Peyer's patch (tissue), 4 donors: ENCODE measurements at regions not wholly inside any gene's neighbourhood (a gene's known extent, or its start where the extent isn't known, plus 50 kb on each side); places are given as distances from the start of the nearest gene placed in this dataset.

Experiments used
- DNase-seq, 3 donors: peaks; one replicate each; pipeline ENCODE4 v3.0.0-alpha.2; 2017 to 2019
- H3K27ac ChIP-seq, 4 donors: fragments of 200-600 bp; sonication (generic); one replicate each; pipeline ENCODE4 v1.5.1; 2016 to 2019
- H3K27me3 ChIP-seq, 2 donors: fragments of 200-600 bp; sonication (generic); one replicate each; pipeline ENCODE4 v1.5.1; 2019
- H3K36me3 ChIP-seq, 3 donors: fragments of 200-600 bp; sonication (generic); one replicate each; pipeline ENCODE4 v1.5.1; 2016 to 2019
- H3K4me1 ChIP-seq, 4 donors: fragments of 200-600 bp; sonication (generic); one replicate each; pipeline ENCODE4 v1.5.1; 2016 to 2019
- H3K4me3 ChIP-seq, 4 donors: fragments of 200-600 bp; sonication (generic); 1 replicate in 3 of 4; 2 replicates in 1 of 4; pipeline ENCODE4 v1.5.1; 2016 to 2019; ENCODE audit warnings: mild to moderate bottlenecking in 1 of 4
- H3K9me3 ChIP-seq, 4 donors: fragments of 200-600 bp; sonication (generic); one replicate each; pipeline ENCODE4 v1.5.1; 2016 to 2019; ENCODE audit warnings: mild to moderate bottlenecking in 1 of 4
- POLR2A ChIP-seq, 2 donors: fragments of 450-650 bp; IDR thresholded peaks; one replicate each; pipeline ENCODE4 v1.5.1; 2017; ENCODE audit warnings: antibody characterized with exemption in 2 of 2, mild to moderate bottlenecking in 2 of 2, moderate library complexity in 2 of 2
- TF ChIP-seq, protein P1 (sequence below), 6 experiments: fragments of 450-650 bp in 4 of 6; fragments of 200-600 bp in 2 of 6; sonication (generic) in 1 of 6; IDR thresholded peaks; one replicate each; pipeline ENCODE4 v1.5.1; 2017 to 2019; ENCODE audit warnings: antibody characterized with exemption in 6 of 6, mild to moderate bottlenecking in 3 of 6, moderate library complexity in 1 of 6

- Histone ChIP-seq H3K27me3 (no peaks in the 10 kb centered on the region), H3K4me3 (no peak overlapping the region), H3K4me1 (no peaks in the 10 kb centered on the region), H3K27ac (no peak overlapping the region), H3K9me3 (no peaks in the 10 kb centered on the region), H3K36me3 (no peaks in the 10 kb centered on the region)
- TF ChIP-seq, protein P1, sequence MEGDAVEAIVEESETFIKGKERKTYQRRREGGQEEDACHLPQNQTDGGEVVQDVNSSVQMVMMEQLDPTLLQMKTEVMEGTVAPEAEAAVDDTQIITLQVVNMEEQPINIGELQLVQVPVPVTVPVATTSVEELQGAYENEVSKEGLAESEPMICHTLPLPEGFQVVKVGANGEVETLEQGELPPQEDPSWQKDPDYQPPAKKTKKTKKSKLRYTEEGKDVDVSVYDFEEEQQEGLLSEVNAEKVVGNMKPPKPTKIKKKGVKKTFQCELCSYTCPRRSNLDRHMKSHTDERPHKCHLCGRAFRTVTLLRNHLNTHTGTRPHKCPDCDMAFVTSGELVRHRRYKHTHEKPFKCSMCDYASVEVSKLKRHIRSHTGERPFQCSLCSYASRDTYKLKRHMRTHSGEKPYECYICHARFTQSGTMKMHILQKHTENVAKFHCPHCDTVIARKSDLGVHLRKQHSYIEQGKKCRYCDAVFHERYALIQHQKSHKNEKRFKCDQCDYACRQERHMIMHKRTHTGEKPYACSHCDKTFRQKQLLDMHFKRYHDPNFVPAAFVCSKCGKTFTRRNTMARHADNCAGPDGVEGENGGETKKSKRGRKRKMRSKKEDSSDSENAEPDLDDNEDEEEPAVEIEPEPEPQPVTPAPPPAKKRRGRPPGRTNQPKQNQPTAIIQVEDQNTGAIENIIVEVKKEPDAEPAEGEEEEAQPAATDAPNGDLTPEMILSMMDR (IDR thresholded peaks at IDR 0.05), result no peak
- TF ChIP-seq POLR2A (IDR thresholded peaks at IDR 0.05), result no peak
- no peak for DNase-seq
Measured at GRCh38 chrX:39767446-39767845, 330.3 kb downstream of the BCOR start.

GRCh38 chrX:39769748-39770147 lies 328.0 kb downstream of the BCOR start:
- no peaks in the 10 kb centered on the region for H3K9me3 ChIP-seq
- no peaks in the 10 kb centered on the region for H3K36me3 ChIP-seq
- H3K4me1 ChIP-seq, result no peaks in the 10 kb centered on the region
- no peak for TF ChIP-seq POLR2A (IDR thresholded peaks at IDR 0.05)
- TF ChIP-seq, protein P1 (IDR thresholded peaks at IDR 0.05), result no peak
- H3K27me3 ChIP-seq, result no peaks in the 10 kb centered on the region
- no peak overlapping the region for H3K27ac ChIP-seq
- no peak overlapping the region for H3K4me3 ChIP-seq
- DNase-seq, result no peak

GRCh38 chrX:39771089-39771488 lies 326.7 kb downstream of the BCOR start:
- no peaks in the 10 kb centered on the region for H3K36me3 ChIP-seq
- H3K27me3 ChIP-seq, result no peaks in the 10 kb centered on the region
- no peak for DNase-seq
- TF ChIP-seq POLR2A (IDR thresholded peaks at IDR 0.05), result no peak
- TF ChIP-seq, protein P1 (IDR thresholded peaks at IDR 0.05), result no peak
- H3K4me3 ChIP-seq, result no peak overlapping the region
- H3K4me1 ChIP-seq, result no peaks in the 10 kb centered on the region
- H3K27ac ChIP-seq, result peak overlapping the region in 1 of 4 donors; percentile 25
- no peaks in the 10 kb centered on the region for H3K9me3 ChIP-seq

GRCh38 chrX:39772057-39772832 lies 325.5 kb downstream of the BCOR start:
- Histone ChIP-seq H3K4me1 (no peaks in the 10 kb centered on the region), H3K27me3 (no peaks in the 10 kb centered on the region), H3K4me3 (no peak overlapping the region), H3K9me3 (no peaks in the 10 kb centered on the region), H3K36me3 (no peaks in the 10 kb centered on the region), H3K27ac (peak overlapping the region; percentile 25 to 58 (median 45))
- peak in 1 of 3 donors; percentile 24 for DNase-seq
- TF ChIP-seq, protein P1 (IDR thresholded peaks at IDR 0.05), result no peak
- no peak for TF ChIP-seq POLR2A (IDR thresholded peaks at IDR 0.05)

DNA sequence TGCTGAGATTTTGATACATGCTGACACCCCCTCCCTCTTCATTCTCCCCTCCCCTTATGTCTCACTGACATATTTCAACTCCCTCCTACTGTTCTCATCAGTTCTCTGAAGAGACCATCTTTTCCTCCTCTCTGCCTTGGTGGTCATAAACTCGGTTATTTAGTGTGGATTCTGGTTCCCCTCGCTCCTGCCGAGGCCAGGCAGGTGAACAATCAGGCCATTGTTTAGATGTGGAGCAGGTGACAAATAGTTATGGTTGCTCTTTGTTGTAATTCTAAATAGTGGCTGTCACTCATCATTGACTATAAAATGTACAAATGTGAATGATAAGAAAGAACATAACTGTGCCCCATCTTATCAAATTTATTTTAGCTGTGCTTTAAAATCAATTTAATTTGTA lies 324.6 kb downstream of the BCOR start:
- H3K27ac ChIP-seq, result no peak overlapping the region
- H3K27me3 ChIP-seq, result no peaks in the 10 kb centered on the region
- no peak overlapping the region for H3K4me3 ChIP-seq
- no peak for DNase-seq
- H3K9me3 ChIP-seq, result no peaks in the 10 kb centered on the region
- no peaks in the 10 kb centered on the region for H3K36me3 ChIP-seq
- no peaks in the 10 kb centered on the region for H3K4me1 ChIP-seq
- TF ChIP-seq, protein P1 (IDR thresholded peaks at IDR 0.05), result no peak
- TF ChIP-seq POLR2A (IDR thresholded peaks at IDR 0.05), result no peak
